LNCAP (cell line): ENCODE measurements at regions not wholly inside any gene's neighbourhood (a gene's known extent, or its start where the extent isn't known, plus 50 kb on each side); places are given as distances from the start of the nearest gene placed in this dataset.

Experiments
- TF ChIP-seq, protein P1 (sequence below): fragments of 450-650 bp; IDR thresholded peaks from 2 replicates; pipeline ENCODE4 v1.5.1; 2017; ENCODE audit warnings: mild to moderate bottlenecking

DNA sequence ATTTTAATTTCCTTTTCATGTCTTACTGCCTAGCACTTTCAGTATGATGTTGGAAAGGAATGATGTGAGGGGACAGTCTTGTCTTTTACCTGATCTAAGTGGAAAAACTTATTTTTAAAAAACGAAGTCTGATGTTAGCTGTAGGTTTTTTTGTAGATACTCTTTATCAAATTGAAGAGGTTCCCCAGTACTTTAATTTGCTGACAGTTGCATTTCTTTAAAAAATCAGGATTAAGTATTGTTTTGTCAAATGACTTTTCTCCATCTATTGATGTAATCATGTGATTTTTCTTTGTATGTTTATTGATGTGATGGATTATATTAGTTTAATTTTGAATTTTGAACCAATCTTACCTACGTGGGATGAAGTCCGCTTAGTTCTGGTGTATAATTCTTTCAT lies 568.4 kb upstream of the AGA start:
- TF ChIP-seq, protein P1, sequence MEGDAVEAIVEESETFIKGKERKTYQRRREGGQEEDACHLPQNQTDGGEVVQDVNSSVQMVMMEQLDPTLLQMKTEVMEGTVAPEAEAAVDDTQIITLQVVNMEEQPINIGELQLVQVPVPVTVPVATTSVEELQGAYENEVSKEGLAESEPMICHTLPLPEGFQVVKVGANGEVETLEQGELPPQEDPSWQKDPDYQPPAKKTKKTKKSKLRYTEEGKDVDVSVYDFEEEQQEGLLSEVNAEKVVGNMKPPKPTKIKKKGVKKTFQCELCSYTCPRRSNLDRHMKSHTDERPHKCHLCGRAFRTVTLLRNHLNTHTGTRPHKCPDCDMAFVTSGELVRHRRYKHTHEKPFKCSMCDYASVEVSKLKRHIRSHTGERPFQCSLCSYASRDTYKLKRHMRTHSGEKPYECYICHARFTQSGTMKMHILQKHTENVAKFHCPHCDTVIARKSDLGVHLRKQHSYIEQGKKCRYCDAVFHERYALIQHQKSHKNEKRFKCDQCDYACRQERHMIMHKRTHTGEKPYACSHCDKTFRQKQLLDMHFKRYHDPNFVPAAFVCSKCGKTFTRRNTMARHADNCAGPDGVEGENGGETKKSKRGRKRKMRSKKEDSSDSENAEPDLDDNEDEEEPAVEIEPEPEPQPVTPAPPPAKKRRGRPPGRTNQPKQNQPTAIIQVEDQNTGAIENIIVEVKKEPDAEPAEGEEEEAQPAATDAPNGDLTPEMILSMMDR, result no peak

DNA sequence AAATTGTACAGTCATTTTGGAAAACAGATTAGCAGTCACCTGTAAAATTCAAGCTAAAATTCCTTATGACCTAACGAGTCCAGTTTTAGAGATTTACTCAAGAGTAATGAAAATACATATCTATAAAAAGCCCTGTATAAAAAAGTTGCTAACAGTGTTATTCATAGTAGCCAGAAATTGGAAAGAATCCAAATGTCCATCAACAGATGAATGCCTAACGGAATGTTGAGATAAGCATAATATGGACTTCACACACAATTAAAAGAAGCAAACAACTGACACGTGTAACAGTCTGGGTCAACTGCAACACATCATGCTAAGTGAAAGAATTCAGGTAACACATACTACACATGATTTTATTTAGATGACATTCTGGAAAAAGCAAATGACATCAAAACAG lies 584.8 kb upstream of the AGA start:
- TF ChIP-seq, protein P1, result no peak

DNA sequence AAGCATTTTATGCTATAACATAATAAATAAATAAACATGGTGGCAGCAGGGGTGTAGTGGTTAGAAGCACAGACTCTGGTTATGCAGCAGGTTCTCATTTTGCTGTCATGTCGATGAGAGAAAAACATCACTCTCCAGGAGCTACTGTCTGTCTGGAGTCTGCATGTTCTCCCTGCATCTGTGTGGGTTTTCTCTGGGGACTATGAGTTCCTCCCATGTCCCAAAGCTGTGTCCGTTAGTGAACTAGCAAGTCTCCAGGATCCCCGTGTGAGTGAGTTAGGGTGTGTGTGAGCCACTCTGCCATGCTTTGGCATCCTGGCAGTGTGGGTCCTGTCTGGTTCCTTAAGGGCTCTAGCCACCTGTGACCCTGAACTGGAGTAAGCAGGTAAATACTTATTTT lies 585.6 kb upstream of the AGA start:
- TF ChIP-seq, protein P1, result no peak

DNA sequence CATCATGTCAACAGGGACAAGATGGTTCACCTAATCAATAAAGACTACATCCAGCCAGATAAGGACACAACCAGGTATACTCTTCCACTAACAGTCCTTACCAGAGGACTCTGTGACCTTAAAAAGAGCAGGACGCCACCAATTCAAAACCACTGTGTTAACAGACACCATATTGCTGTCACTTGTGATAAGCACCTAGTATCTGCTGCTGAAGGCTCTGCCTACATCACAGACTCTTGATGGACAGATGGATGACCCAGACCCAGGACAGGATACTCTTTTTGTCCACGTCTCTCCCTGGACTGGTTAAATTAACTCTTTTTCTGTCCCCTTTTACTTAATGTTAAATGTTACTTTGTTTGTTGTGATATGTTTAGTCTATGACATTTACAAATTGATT lies 586.2 kb upstream of the AGA start:
- TF ChIP-seq, protein P1, result no peak

DNA sequence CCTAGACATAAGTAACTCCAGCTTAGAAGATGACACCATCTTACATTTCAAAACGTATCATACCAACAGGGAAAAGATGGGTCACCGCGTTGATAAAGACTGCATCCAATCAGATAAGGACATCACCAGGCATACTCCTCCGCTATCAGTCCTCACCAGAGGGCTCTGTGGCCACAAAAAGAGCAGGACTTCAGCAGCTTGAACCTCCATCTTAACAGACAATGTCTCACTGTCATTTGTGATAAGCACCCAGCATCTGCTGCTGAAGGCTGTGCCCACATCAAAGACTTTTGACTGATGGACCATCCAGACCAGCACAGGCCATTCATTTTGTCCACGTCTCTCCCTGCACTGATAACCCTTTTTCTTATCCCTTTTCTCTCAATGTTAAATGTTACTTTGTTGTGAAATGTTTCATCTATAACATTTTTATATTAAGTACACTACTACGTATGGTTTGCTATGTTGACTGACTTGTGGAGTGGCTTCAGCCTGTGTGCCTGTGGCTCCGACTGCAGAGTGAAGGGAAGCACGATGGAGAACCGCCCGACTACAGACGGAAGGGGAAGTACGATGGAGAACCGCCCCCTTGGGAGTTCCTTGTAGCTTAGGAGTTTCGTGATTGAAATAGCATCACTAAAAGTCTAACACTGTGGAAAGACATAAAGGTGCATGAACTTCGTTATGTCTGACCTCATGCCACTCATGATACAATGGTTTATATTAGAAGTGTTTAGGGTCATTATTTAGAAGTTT lies 595.4 kb upstream of the AGA start:
- TF ChIP-seq, protein P1, result no peak

DNA sequence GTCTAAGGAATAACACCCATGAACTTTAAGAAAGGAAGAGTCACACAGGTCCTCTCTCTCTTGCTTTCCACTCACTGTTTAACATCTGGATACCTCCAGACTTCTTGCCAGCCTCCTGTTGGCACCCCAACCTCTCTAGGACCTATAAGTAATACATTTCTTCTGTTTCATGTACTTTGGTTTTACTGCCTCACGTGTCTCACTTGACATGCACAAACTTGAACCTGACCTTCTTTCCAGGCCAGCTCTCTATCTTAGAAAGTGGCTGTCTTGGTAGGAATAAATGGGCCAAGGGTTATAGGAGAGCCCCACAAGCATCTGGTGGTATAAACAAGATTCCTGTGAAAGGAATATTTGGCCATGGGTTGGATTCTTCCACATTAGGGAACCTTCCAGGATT lies 614.8 kb upstream of the AGA start:
- TF ChIP-seq, protein P1, result no peak

DNA sequence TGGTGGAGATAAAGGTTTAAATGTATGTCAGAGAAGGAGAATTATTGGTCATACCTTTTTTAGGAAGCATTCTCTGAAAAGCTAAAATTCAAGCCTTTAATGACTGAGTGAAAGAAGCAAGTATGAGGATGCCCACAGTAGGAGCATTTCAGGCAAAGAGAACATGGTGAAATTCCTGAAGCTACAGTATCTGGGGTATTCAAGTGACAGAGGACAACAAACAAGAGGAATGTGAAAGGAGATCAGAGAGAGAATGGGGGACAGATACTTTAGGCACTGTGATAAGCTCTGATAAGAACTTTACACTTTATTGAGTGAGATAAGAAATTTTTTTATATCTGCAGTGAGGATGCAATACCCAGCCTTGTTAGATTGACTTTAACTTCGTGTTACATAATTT lies 621.3 kb upstream of the AGA start:
- TF ChIP-seq, protein P1, result no peak
